DOHH2 (cell line): ENCODE measurements at regions not wholly inside any gene's neighbourhood (a gene's known extent, or its start where the extent isn't known, plus 50 kb on each side); places are given as distances from the start of the nearest gene placed in this dataset.

Experiments
- H3F3A ChIP-seq: fragments of 200-600 bp; sonication (generic), shearing (Covaris generic); 2 replicates; pipeline ENCODE4 v1.6.0; 2016; ENCODE audit warnings: antibody characterized with exemption, mild to moderate bottlenecking; ENCODE audit not compliant: control insufficient read depth, insufficient read depth
- H3K27ac ChIP-seq: fragments of 200-600 bp; sonication (generic); 2 replicates; pipeline ENCODE4 v1.5.1; 2014; ENCODE audit warnings: low read depth, mild to moderate bottlenecking, low read length, moderate library complexity
- H3K27me3 ChIP-seq: fragments of 200-600 bp; sonication (generic); 2 replicates; pipeline ENCODE4 v1.6.1; 2014; ENCODE audit warnings: mild to moderate bottlenecking, low read length, mixed read lengths; ENCODE audit not compliant: control insufficient read depth
- H3K36me3 ChIP-seq: fragments of 200-600 bp; sonication (generic); 2 replicates; pipeline ENCODE4 v1.6.1; 2014; ENCODE audit warnings: mild to moderate bottlenecking, low read length, moderate library complexity, mixed read lengths; ENCODE audit not compliant: control insufficient read depth
- H3K4me1 ChIP-seq: fragments of 200-600 bp; sonication (generic); 2 replicates; pipeline ENCODE4 v1.6.1; 2014; ENCODE audit warnings: mild to moderate bottlenecking, low read length, mixed read lengths; ENCODE audit not compliant: control insufficient read depth
- H3K4me2 ChIP-seq: fragments of 200-600 bp; sonication (generic); 2 replicates; pipeline ENCODE4 v1.6.0; 2014; ENCODE audit warnings: mild to moderate bottlenecking, low read length, moderate library complexity
- H3K4me3 ChIP-seq: fragments of 200-600 bp; sonication (generic); 2 replicates; pipeline ENCODE4 v1.5.1; 2014; ENCODE audit warnings: mild to moderate bottlenecking, low read length, mixed read lengths
- H3K79me2 ChIP-seq: fragments of 200-600 bp; sonication (generic); 2 replicates; pipeline ENCODE4 v1.6.1; 2014; ENCODE audit warnings: mild to moderate bottlenecking, low read length, mixed read lengths; ENCODE audit not compliant: control insufficient read depth
- H3K9me2 ChIP-seq: fragments of 200-600 bp; sonication (generic); replicated peaks from 2 replicates; pipeline ENCODE4 v1.6.1; 2014; ENCODE audit warnings: mild to moderate bottlenecking, low read length, mixed read lengths; ENCODE audit not compliant: control insufficient read depth
- H3K9me3 ChIP-seq: fragments of 200-600 bp; sonication (generic); 2 replicates; pipeline ENCODE4 v1.6.1; 2014; ENCODE audit warnings: antibody characterized with exemption, low read length, mixed read lengths; ENCODE audit not compliant: control insufficient read depth, insufficient read depth
- H4K20me1 ChIP-seq: fragments of 200-600 bp; sonication (generic); 2 replicates; pipeline ENCODE4 v1.6.0; 2014; ENCODE audit warnings: low read depth, mild to moderate bottlenecking, antibody characterized with exemption, low read length, moderate library complexity; ENCODE audit not compliant: control insufficient read depth, insufficient read depth
- CTCF ChIP-seq: fragments of 200-600 bp; sonication (generic); IDR thresholded peaks from one replicate; pipeline ENCODE4 v1.5.1; 2014; ENCODE audit warnings: antibody characterized with exemption, mild to moderate bottlenecking, low read depth, low read length; ENCODE audit not compliant: poor library complexity, severe bottlenecking
- EZH2phosphoT487 ChIP-seq: fragments of 200-600 bp; sonication (generic); IDR thresholded peaks from 2 replicates; pipeline ENCODE4 v1.6.1; 2017; ENCODE audit warnings: borderline replicate concordance, mild to moderate bottlenecking, antibody characterized with exemption, low read length, moderate library complexity, mixed read lengths

GRCh38 chr7:131087756-131088658 is 239.7 kb upstream of the MKLN1 start:
- no peak overlapping the region for H3K4me3 ChIP-seq
- peaks cover 97% of the 10 kb centered on the region for H3K79me2 ChIP-seq

GRCh38 chr7:131090188-131090587 is 237.5 kb upstream of the MKLN1 start:
- H4K20me1 ChIP-seq = peaks cover 23% of the 10 kb centered on the region
- H3K36me3 ChIP-seq = peaks cover 77% of the 10 kb centered on the region
- H3K27ac ChIP-seq = no peak overlapping the region
- H3F3A ChIP-seq = 0 out of 2 replicates have a peak, but pooled peaks cover 5% of the 10 kb centered on the region
- H3K4me1 ChIP-seq = peaks cover 38% of the 10 kb centered on the region
- no peaks in the 10 kb centered on the region for H3K9me2 ChIP-seq
- H3K27me3 ChIP-seq = no peaks in the 10 kb centered on the region
- no peak for TF ChIP-seq EZH2phosphoT487
- TF ChIP-seq CTCF = no peak
- no peak overlapping the region for H3K4me3 ChIP-seq
- H3K9me3 ChIP-seq = no peaks in the 10 kb centered on the region
- H3K4me2 ChIP-seq = no peak overlapping the region
- H3K79me2 ChIP-seq = peaks cover 97% of the 10 kb centered on the region

More at GRCh38 chr7:131087756-131088658, 239.7 kb upstream of the MKLN1 start:
- no peaks in the 10 kb centered on the region for H3K27me3 ChIP-seq
- no peaks in the 10 kb centered on the region for H3K9me2 ChIP-seq
- 0 out of 2 replicates have a peak, but pooled peaks cover 5% of the 10 kb centered on the region for H3F3A ChIP-seq
- H3K4me1 ChIP-seq = peaks cover 35% of the 10 kb centered on the region
- no peaks in the 10 kb centered on the region for H3K9me3 ChIP-seq
- peaks cover 21% of the 10 kb centered on the region; the same call in 1 of the 2 replicates for H4K20me1 ChIP-seq
- H3K27ac ChIP-seq = no peak overlapping the region
- TF ChIP-seq EZH2phosphoT487 (no peak), CTCF (no peak)
- peaks cover 82% of the 10 kb centered on the region for H3K36me3 ChIP-seq
- H3K4me2 ChIP-seq = no peak overlapping the region

- Histone ChIP-seq H3K9me3 (no peaks in the 10 kb centered on the region), H3K4me1 (peaks cover 38% of the 10 kb centered on the region), H3K4me2 (no peak overlapping the region), H3K9me2 (no peaks in the 10 kb centered on the region), H3K27ac (no peak overlapping the region), H3K27me3 (no peaks in the 10 kb centered on the region), H4K20me1 (peaks cover 28% of the 10 kb centered on the region), H3F3A (0 out of 2 replicates have a peak, but pooled peaks cover 5% of the 10 kb centered on the region), H3K4me3 (no peak overlapping the region), H3K79me2 (peaks cover 98% of the 10 kb centered on the region), H3K36me3 (peaks cover 79% of the 10 kb centered on the region)
- TF ChIP-seq CTCF (no peak), EZH2phosphoT487 (no peak)
These were observed 236.6 kb upstream of the MKLN1 start for GRCh38 chr7:131090886-131091692.
